H1 (cell line): ENCODE measurements at regions not wholly inside any gene's neighbourhood (a gene's known extent, or its start where the extent isn't known, plus 50 kb on each side); places are given as distances from the start of the nearest gene placed in this dataset.

Source experiments
- CTCF ChIA-PET: fragments of 300-600 bp; sonication (Branson Sonifier 250); formaldehyde crosslinking; loops from one replicate; lab custom pipeline; 2021; ENCODE audit not compliant: partially characterized antibody; lab: Charles Lee
- POLR2A ChIA-PET: fragments of 300-600 bp; sonication (Branson Sonifier 250); formaldehyde crosslinking; loops from one replicate; lab custom pipeline; 2021; ENCODE audit warnings: inconsistent platforms; ENCODE audit not compliant: partially characterized antibody; lab: Charles Lee
- DNase-seq, 2 experiments: peaks; one replicate each; pipeline versions ENCODE4 v3.0.0 to v3.0.0-alpha.2; 2010 to 2022; ENCODE audit warnings: low spot score in 2 of 2, low read depth in 1 of 2, mixed read lengths in 1 of 2
- FAIRE-seq: peaks from 2 replicates; lab custom pipeline; 2011; peaks lifted over from hg19 to GRCh38; lab: Jason Lieb, UNC
- H2AFZ ChIP-seq: 2 replicates; pipeline ENCODE4 v1.8.1; 2012; ENCODE audit warnings: low read length, inconsistent platforms
- H2AK5ac ChIP-seq: 2 replicates; pipeline ENCODE4 v1.6.1; 2013; ENCODE audit warnings: low read depth, low read length
- H2BK120ac ChIP-seq: replicated peaks from 2 replicates; pipeline ENCODE3; 2013; ENCODE audit warnings: low read depth, low read length, inconsistent platforms
- H2BK12ac ChIP-seq: 2 replicates; pipeline ENCODE4 v1.6.1; 2013; ENCODE audit warnings: low read depth, low read length
- H2BK15ac ChIP-seq: 2 replicates; pipeline ENCODE4 v1.6.1; 2013; ENCODE audit warnings: low read length
- H2BK20ac ChIP-seq: 2 replicates; pipeline ENCODE4 v1.6.1; 2013; ENCODE audit warnings: low read length
- H2BK5ac ChIP-seq: 2 replicates; pipeline ENCODE4 v1.6.1; 2013; ENCODE audit warnings: low read depth, low read length
- H3K14ac ChIP-seq: 2 replicates; pipeline ENCODE4 v1.6.1; 2013; ENCODE audit warnings: inconsistent platforms; ENCODE audit not compliant: insufficient read length
- H3K18ac ChIP-seq: 2 replicates; pipeline ENCODE4 v1.6.1; 2013; ENCODE audit warnings: low read length; ENCODE audit errors: extremely low read depth
- H3K23ac ChIP-seq: 2 replicates; pipeline ENCODE4 v1.6.1; 2013; ENCODE audit warnings: inconsistent platforms; ENCODE audit not compliant: insufficient read length
- H3K23me2 ChIP-seq: 2 replicates; pipeline ENCODE4 v1.6.1; 2013; ENCODE audit warnings: low read depth, low read length
- H3K27ac ChIP-seq: 2 replicates; pipeline ENCODE4 v1.6.1; 2011; ENCODE audit warnings: low read depth, low read length, inconsistent platforms
- H3K27me3 ChIP-seq, 4 experiments: replicated peaks in 1 of 4; 1 replicate in 1 of 4; 2 replicates in 3 of 4; pipeline versions ENCODE4 v1.6.1 to v1.8.1; 2011 to 2013; ENCODE audit warnings: low read length in 3 of 4, mild to moderate bottlenecking in 3 of 4, inconsistent platforms in 2 of 4, mixed read lengths in 2 of 4, moderate library complexity in 1 of 4; ENCODE audit not compliant: control insufficient read depth in 3 of 4, insufficient read depth in 3 of 4; ENCODE audit errors: extremely low read depth in 1 of 4
- H3K36me3 ChIP-seq, 4 experiments: 2 replicates each; pipeline versions ENCODE4 v1.6.1 to v1.8.1; 2011 to 2013; ENCODE audit warnings: mild to moderate bottlenecking in 4 of 4, low read length in 3 of 4, moderate library complexity in 2 of 4, control low read depth in 1 of 4, inconsistent platforms in 1 of 4; ENCODE audit not compliant: insufficient read depth in 4 of 4, control insufficient read depth in 2 of 4
- H3K4ac ChIP-seq: replicated peaks from 2 replicates; pipeline ENCODE3; 2013; ENCODE audit warnings: low read length, low read depth, mixed read lengths, inconsistent platforms; ENCODE audit not compliant: insufficient read length
- H3K4me1 ChIP-seq, 4 experiments: replicated peaks in 1 of 4; 1 replicate in 1 of 4; 2 replicates in 3 of 4; pipeline versions ENCODE4 v1.6.1 to v1.8.1; 2011 to 2013; ENCODE audit warnings: low read length in 3 of 4, inconsistent platforms in 2 of 4, mixed read lengths in 1 of 4; ENCODE audit not compliant: insufficient read depth in 4 of 4, control insufficient read depth in 3 of 4
- H3K4me2 ChIP-seq, 2 experiments: 2 replicates each; pipeline versions ENCODE4 v1.6.1 to v1.8.1; 2011 to 2013; ENCODE audit warnings: low read depth in 2 of 2, low read length in 2 of 2, control low read depth in 1 of 2, inconsistent platforms in 1 of 2, mild to moderate bottlenecking in 1 of 2; ENCODE audit not compliant: insufficient read depth in 1 of 2
- H3K4me3 ChIP-seq, 4 experiments: fragments of 200-600, 300-600 bp in 1 of 4; sonication (generic), shearing (Covaris generic), sonication (Bioruptor Twin) in 1 of 4; 2 replicates each; pipeline versions ENCODE4 v1.5.1 to v1.8.1; 2011 to 2016; ENCODE audit warnings: low read length in 4 of 4, low read depth in 3 of 4, control low read depth in 2 of 4, inconsistent platforms in 2 of 4, mild to moderate bottlenecking in 2 of 4, mixed read lengths in 1 of 4, moderate library complexity in 1 of 4; ENCODE audit not compliant: insufficient read depth in 2 of 4; ENCODE audit errors: extremely low read depth in 1 of 4
- H3K56ac ChIP-seq: replicated peaks from 2 replicates; pipeline ENCODE3; 2013; ENCODE audit warnings: low read depth, mild to moderate bottlenecking, mixed read lengths, low read length, inconsistent platforms; ENCODE audit not compliant: insufficient read length
- H3K79me1 ChIP-seq: 2 replicates; pipeline ENCODE4 v1.6.1; 2013; ENCODE audit warnings: low read depth, low read length, control low read depth
- H3K79me2 ChIP-seq, 2 experiments: 2 replicates each; pipeline versions ENCODE4 v1.6.1 to v1.8.1; 2012 to 2013; ENCODE audit warnings: low read length in 2 of 2, mild to moderate bottlenecking in 2 of 2, inconsistent platforms in 1 of 2; ENCODE audit not compliant: insufficient read depth in 2 of 2, control insufficient read depth in 1 of 2
- H3K9ac ChIP-seq, 4 experiments: replicated peaks in 1 of 4; 1 replicate in 1 of 4; 2 replicates in 3 of 4; pipeline versions ENCODE4 v1.6.1 to v1.8.1; 2011 to 2013; ENCODE audit warnings: low read depth in 3 of 4, low read length in 3 of 4, control low read depth in 2 of 4, mild to moderate bottlenecking in 2 of 4, moderate library complexity in 2 of 4, inconsistent platforms in 1 of 4; ENCODE audit errors: extremely low read depth in 1 of 4
- H3K9me3 ChIP-seq, 2 experiments: 2 replicates each; pipeline versions ENCODE4 v1.6.1 to v1.8.1; 2012 to 2013; ENCODE audit warnings: mild to moderate bottlenecking in 2 of 2, moderate library complexity in 2 of 2, control low read depth in 1 of 2, inconsistent platforms in 1 of 2, low read depth in 1 of 2, low read length in 1 of 2, mixed read lengths in 1 of 2; ENCODE audit not compliant: insufficient read depth in 2 of 2
- H4K20me1 ChIP-seq, 2 experiments: replicated peaks in 1 of 2; 2 replicates each; pipeline versions ENCODE3 to v1.8.1; 2011 to 2013; ENCODE audit warnings: inconsistent platforms in 2 of 2, low read length in 2 of 2, mild to moderate bottlenecking in 1 of 2; ENCODE audit not compliant: insufficient read depth in 2 of 2, control insufficient read depth in 1 of 2
- H4K5ac ChIP-seq: 2 replicates; pipeline ENCODE4 v1.6.1; 2013; ENCODE audit warnings: low read length, low read depth, mixed read lengths, inconsistent platforms; ENCODE audit not compliant: insufficient read length
- H4K8ac ChIP-seq: 2 replicates; pipeline ENCODE4 v1.8.0; 2013; ENCODE audit warnings: mild to moderate bottlenecking, moderate library complexity, low read length, inconsistent platforms; ENCODE audit not compliant: insufficient read depth; ENCODE audit errors: extremely low read depth
- H4K91ac ChIP-seq: replicated peaks from 2 replicates; pipeline ENCODE3; 2013; ENCODE audit warnings: low read length, mixed read lengths, inconsistent platforms; ENCODE audit not compliant: insufficient read length
- CREB1 ChIP-seq: IDR thresholded peaks from 2 replicates; pipeline ENCODE4 v1.6.1; 2012; ENCODE audit warnings: inconsistent platforms
- WGBS, 2 experiments: shearing (Covaris generic) in 1 of 2; methylation state at CpG; one replicate each; pipeline versions ENCODE4 v1.1.6 to v1.1.7; 2013 to 2015; ENCODE audit warnings: low lambda C conversion rate in 2 of 2, mixed read lengths in 2 of 2, inconsistent platforms in 1 of 2, low coverage in 1 of 2, missing lambda C conversion rate in 1 of 2; ENCODE audit not compliant: insufficient replicate concordance in 2 of 2, insufficient coverage in 1 of 2, insufficient read length in 1 of 2; ENCODE audit errors: extremely low coverage in 1 of 2, missing lambda C conversion rate in 1 of 2; 5-methylcytosine and 5-hydroxymethylcytosine counted together

- Histone ChIP-seq H3K4me2 (no peak overlapping the region), H3K14ac (no peak overlapping the region), H3K27ac (no peak overlapping the region), H2AFZ (no peak overlapping the region), H4K5ac (no peak overlapping the region), H3K4me1 (peaks cover 7 to 15% (median 12%) of the 10 kb centered on the region in 4 experiments; a peak in 6 of 7 replicates), H3K9ac (no peak overlapping the region), H3K4me3 (no peak overlapping the region), H2BK5ac (no peak overlapping the region), H3K79me1 (no peaks in the 10 kb centered on the region), H2BK15ac (no peak overlapping the region), H3K79me2 (no peaks in the 10 kb centered on the region), H3K18ac (no peak overlapping the region), H3K23me2 (no peaks in the 10 kb centered on the region), H3K56ac (no peak overlapping the region), H3K36me3 (no peaks in the 10 kb centered on the region; a peak in 1 of 8 replicates), H4K20me1 (no peaks in the 10 kb centered on the region), H4K91ac (no peak overlapping the region), H3K9me3 (no peaks in the 10 kb centered on the region; a peak in 1 of 4 replicates), H2AK5ac (no peak overlapping the region), H2BK120ac (no peak overlapping the region), H3K4ac (no peak overlapping the region), H3K27me3 (no peaks in the 10 kb centered on the region), H4K8ac (no peak overlapping the region), H3K23ac (no peak overlapping the region), H2BK20ac (no peak overlapping the region), H2BK12ac (no peak overlapping the region)
- FAIRE-seq (no peak), DNase-seq (no peak)
- TF ChIP-seq CREB1: no peak
- 90% methylated on average over 2 of the region's 2 CpGs; no CpG with 5 or more reads in 1 of the 2 experiments for WGBS, 2 experiments
- POLR2A ChIA-PET: interaction anchor here (0.6 kb wide), 1 partner anchor 362 kb away, joined by 3 read pairs; no protein-coding TSS in a partner anchor
- CTCF ChIA-PET: interaction anchor here (0.6 to 0.9 kb wide), 2 partner anchors 18 to 68 kb away, joined by 3 read pairs; no protein-coding TSS in a partner anchor
Observed at GRCh38 chrX:40478474-40479065, 102.2 kb upstream of the ATP6AP2 start.
